ENCODE measurements at regions not wholly inside any gene's neighbourhood (a gene's known extent, or its start where the extent isn't known, plus 50 kb on each side); places are given as distances from the start of the nearest gene placed in this dataset.

DNA sequence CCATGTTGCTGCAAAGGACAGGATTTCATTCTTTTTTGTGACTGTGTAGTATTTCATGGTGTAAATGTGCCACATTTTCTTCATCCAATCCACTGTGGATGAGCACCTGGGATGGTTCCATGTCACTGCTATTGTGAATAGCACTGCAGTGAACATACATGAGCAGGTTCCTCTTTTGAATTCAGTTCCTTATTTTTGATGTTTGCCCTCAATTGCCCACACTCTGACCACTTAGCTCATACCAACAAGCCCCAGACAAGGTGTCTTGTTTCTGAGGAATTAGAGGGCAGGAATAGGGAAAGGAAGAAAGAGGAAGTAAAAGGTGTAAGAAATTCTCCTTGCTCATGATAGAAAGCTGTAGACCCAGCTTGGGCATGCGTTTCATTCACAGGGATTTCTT lies 244.2 kb upstream of the ZNF507 start:
- ATAC-seq = no peak
- no peak overlapping the region for H3K27ac Mint-ChIP-seq
- peaks cover 0 to 3% of the 10 kb centered on the region in 2 donors for H3K9me3 Mint-ChIP-seq
- no peak for DNase-seq (ENCODE audit: low spot score in 2 of 2)
- no peaks in the 10 kb centered on the region for H3K36me3 Mint-ChIP-seq

DNA sequence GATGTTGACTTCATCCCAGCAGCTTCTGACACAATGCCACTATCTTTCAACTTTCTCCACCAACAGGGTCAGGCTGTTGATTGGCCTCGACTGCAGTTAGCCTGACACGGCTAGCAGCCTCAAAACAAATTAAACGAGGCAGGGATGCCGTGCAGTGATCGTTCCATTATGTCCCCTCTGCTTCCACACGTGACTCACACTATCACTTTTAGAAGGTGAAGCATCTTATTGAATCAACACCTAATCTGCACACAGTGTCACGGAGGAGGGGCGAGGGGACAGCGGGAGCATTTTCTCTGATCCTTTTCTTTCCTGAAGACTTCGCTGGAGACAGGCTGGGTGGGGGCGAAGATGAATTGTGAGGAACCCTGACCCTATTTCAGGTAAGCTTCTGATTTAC lies 241.9 kb upstream of the ZNF507 start:
- no peak for ATAC-seq
- peaks cover 3 to 7% of the 10 kb centered on the region in 2 donors for H3K9me3 Mint-ChIP-seq
- DNase-seq (ENCODE audit: low spot score in 2 of 2) = no peak
- no peak overlapping the region for H3K27ac Mint-ChIP-seq
- no peaks in the 10 kb centered on the region for H3K36me3 Mint-ChIP-seq

DNA sequence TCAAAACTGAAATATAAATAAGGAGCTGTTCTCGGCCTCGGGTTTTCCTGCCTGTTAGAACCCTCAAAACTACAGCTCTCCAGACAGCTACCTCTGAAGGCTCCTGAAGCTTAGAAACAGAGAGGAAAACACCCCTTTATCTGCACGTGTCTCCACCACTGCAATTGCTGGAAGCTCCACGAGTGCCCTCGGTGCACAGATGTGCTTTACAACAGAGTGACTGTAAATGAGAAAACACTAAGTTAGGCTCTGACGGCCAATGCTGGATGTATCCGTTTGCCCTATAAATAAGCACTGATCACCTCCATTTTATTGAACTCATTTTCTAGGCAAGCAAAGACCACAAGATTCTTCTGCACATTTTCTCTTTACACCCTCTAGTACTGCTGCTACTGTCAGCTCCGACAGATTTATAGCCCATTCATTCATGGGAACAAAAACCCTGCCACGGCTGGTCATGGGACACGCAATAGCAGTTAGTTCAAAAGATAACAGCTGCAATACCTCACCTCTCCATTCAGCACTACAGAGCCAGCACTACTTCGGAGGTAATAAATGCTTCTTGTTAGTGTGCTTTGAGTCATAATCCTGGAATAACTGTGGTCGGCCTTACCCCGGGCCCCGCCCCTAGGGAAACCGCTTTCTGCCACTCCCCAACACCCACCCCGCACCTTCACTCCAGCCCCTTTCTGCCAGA lies 241.1 kb upstream of the ZNF507 start:
- no peak overlapping the region for H3K27ac Mint-ChIP-seq
- no peak for DNase-seq (ENCODE audit: low spot score in 2 of 2)
- no peak for ATAC-seq
- peaks cover 3 to 7% of the 10 kb centered on the region in 2 donors for H3K9me3 Mint-ChIP-seq
- H3K36me3 Mint-ChIP-seq = no peaks in the 10 kb centered on the region

DNA sequence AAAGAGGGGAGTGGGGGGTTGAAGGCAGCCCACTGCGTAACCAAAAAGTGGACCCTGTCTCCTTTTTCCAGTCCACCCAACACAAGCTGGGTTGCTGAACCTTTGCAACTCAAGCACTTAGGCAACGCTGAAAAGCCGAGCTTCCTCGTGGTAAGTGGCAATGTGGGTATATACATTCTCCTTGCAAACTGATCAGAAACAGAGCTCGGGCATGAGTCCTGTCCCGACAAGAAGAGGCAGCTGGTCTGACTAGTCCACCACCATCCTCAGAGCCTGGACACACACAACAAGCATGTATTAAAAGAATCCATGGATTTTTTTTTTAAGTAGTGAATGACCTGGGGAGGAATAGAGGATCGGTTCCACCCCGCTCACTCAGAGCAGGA lies 240.6 kb upstream of the ZNF507 start:
- H3K9me3 Mint-ChIP-seq = peaks cover 0 to 7% of the 10 kb centered on the region in 2 donors
- no peak for ATAC-seq
- H3K27ac Mint-ChIP-seq = no peak overlapping the region
- no peaks in the 10 kb centered on the region for H3K36me3 Mint-ChIP-seq
- no peak for DNase-seq (ENCODE audit: low spot score in 2 of 2)

DNA sequence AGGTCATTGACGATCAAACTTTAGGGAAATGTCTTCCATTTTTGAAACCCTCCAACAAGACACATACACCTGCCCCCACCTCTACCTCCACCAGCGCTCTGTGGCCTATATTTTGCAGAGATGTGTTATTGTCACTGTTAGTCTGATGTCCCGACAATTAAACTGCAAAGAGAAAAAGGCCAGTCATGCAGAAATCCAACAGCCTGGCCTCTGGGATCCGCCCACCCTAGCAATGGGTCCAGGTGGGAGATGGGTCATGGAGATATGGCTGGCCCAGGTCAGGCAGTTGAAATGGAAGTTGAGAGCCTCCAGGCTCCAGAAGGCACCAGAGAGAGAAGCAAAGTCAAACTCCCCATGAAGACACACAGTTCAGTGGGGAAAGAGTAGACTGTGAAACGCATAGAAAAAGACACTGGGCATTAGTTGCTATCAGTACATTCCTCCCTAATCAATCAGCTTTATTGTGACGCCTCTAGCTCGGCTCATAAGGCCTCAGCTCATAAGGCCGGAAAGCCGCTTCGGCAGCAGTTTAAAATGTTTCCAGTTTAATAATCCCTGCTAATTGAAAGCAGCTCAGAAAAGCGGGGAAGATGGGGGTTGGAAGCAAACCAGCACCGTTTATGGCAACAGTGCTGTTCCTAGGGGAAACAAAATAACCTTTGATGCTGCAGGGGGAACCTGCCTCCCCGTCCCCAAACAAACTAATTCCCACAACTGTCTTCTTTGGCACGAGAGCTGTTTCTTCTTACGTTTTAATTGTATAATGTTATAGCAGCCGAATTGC lies 239.7 kb upstream of the ZNF507 start:
- DNase-seq (ENCODE audit: low spot score in 2 of 2) = no peak
- H3K9me3 Mint-ChIP-seq = peaks cover 3 to 7% of the 10 kb centered on the region in 2 donors
- no peak overlapping the region for H3K27ac Mint-ChIP-seq
- no peaks in the 10 kb centered on the region for H3K36me3 Mint-ChIP-seq
- no peak for ATAC-seq

DNA sequence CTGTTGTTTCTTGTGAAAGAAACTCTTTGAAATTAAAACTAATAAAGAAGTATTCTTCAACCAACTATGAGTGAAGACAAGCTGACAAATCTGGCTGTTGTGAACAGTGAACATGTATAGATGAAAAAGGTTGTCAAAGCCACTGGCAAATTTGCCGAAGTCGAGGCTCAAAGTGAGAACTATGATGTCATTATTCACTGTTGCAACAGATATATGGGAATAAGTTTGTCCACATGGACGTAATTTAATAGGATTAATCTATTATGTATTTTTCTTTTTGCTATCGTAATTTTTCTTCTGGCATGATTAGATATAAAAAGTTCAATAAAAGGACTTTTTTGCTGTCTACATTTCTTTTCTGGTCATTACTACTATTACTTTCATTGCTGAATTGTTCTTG lies 223.2 kb upstream of the ZNF507 start:
- peaks cover 0 to 11% of the 10 kb centered on the region in 2 donors for H3K36me3 Mint-ChIP-seq
- DNase-seq (ENCODE audit: low spot score in 2 of 2) (no peak), ATAC-seq (no peak)
- peaks cover 9 to 11% of the 10 kb centered on the region in 2 donors for H3K9me3 Mint-ChIP-seq
- H3K27ac Mint-ChIP-seq = no peak overlapping the region

DNA sequence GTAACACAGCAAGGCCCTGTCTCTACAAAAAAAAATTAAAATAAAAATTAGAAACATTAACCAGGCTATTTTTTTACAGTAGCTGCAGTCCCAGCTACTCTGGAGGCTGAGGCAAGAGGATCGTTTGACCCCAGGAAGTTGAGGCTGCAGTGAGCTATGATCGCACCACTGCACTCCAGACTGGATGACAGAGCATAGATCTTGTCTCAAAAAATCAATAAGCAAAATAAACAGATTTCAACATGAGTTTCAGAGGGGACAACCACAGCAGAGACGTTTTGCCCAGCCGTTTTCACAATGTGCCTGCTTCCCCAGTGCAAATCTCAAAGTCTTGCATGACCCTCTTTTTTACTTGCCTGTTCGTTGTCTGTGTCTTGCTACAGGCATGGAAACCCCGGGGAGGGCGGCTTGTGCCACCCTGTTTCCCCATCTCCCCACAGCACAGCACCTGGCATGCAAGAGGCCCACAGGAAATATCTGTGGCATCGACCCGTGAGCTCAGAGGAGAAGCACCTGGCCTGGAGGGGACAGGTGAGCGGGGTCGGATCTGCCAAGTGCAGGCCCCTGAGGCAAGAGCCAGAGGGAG lies 222.0 kb upstream of the ZNF507 start:
- no peak overlapping the region for H3K27ac Mint-ChIP-seq
- no peak for DNase-seq (ENCODE audit: low spot score in 2 of 2)
- no peak for ATAC-seq
- H3K9me3 Mint-ChIP-seq = peaks cover 3% of the 10 kb centered on the region in 2 donors
- peaks cover 0 to 8% of the 10 kb centered on the region in 2 donors for H3K36me3 Mint-ChIP-seq

DNA sequence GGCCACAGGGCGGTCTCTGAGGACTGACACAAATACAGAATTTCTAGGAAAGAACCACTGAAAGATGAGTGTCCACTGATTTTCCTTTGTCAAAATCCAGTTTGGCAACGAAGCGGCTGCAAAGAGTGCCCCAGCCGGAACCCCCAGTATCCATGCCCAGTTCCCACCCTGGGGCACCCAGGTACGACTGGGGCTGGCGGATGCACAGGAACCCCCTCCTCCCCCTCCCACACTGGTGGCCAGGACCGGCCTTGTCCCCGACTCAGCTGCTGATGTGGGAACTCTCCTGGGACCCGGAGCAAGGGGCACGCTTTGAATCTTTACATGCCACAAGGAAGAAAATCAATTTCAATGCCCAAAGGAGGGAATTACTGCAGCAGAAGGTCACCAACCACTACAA lies 220.8 kb upstream of the ZNF507 start:
- ATAC-seq = no peak
- DNase-seq (ENCODE audit: low spot score in 2 of 2) = no peak
- no peaks in the 10 kb centered on the region for H3K9me3 Mint-ChIP-seq
- H3K36me3 Mint-ChIP-seq = peaks cover 0 to 5% of the 10 kb centered on the region in 2 donors
- H3K27ac Mint-ChIP-seq = no peak overlapping the region

DNA sequence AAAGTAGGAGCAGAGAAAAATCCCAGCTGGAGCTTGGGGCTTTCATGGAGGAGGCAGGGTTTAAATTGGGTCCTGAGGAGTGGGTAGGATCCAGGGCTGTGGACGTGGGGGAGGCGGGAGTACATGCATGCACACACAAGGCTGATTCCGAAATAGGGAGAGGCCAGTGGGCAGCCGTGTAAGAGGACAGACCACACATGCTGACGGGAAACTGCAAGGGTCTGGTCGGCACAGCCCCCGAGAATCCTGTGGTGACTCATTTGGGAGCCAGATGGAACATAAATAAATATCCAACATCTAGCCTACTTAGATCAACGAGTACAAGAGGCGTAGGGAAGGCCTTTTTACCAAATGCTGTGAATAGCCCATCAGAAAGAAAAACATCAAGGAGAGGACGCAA lies 216.3 kb upstream of the ZNF507 start:
- DNase-seq (ENCODE audit: low spot score in 2 of 2) (no peak), ATAC-seq (no peak)
- Mint-ChIP-seq H3K36me3 (no peaks in the 10 kb centered on the region), H3K9me3 (peaks cover 3 to 4% of the 10 kb centered on the region in 2 donors), H3K27ac (no peak overlapping the region)

DNA sequence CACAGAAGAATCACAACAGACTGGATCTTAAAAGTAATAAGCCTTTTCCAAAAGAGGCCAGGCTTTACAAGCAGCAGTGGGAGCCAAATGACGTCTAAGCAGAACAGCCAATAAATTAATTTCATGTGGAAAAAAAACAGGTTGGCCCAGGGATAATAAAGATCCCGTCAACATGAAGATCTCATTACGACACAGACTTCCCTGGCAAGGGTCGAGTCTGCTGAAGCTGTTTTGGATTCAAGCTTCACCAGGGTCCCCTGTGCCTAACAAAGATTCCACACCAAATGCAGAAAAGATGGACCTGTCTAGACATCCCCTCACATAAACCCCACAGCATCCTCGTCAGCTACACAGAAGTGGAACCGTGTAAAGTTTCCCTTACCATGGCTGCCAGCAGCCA lies 215.1 kb upstream of the ZNF507 start:
- Mint-ChIP-seq H3K36me3 (no peaks in the 10 kb centered on the region), H3K27ac (no peak overlapping the region), H3K9me3 (peaks cover 3 to 4% of the 10 kb centered on the region in 2 donors)
- DNase-seq (ENCODE audit: low spot score in 2 of 2) (no peak), ATAC-seq (no peak)

DNA sequence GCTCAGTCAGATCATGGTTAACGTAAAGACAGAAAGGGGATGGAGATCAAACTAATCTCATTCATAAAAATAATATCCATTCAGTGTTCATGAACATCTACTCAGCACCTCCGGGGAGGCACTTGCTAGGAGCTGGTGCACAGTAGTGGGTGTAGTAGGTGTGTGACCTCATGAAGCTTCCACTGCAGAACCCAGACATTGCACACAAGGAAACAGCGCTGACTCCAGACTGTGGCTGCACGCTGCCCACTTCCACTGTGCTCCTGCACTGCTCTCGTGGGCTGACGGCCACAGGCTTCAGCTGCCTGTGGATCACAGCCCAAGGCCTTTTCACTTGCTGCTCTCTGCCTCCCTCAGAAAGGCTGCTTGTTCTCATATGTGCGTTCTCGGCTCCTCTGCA lies 214.4 kb upstream of the ZNF507 start:
- ATAC-seq = no peak
- Mint-ChIP-seq H3K36me3 (no peaks in the 10 kb centered on the region), H3K9me3 (peaks cover 3 to 4% of the 10 kb centered on the region in 2 donors), H3K27ac (no peak overlapping the region)
- no peak for DNase-seq (ENCODE audit: low spot score in 2 of 2)

DNA sequence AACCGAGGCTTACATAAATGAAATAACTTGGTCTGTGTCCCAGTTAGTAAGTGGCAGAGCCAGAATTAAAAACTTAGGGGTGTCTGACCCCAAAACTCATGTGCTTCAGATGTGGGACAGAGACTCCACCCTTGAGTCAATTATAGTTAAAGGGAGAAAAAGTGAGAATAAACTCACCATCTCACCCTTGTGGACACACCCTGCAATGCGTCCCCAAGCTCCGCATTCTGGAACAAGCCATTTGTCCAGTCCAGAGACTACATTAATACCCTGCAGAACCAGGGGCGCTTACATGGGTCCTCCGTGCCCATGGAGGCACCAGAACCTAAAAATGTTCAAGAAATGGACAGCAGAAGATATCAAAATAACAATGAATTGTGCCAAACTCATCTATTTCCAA lies 207.0 kb upstream of the ZNF507 start:
- H3K36me3 Mint-ChIP-seq = no peaks in the 10 kb centered on the region

DNA sequence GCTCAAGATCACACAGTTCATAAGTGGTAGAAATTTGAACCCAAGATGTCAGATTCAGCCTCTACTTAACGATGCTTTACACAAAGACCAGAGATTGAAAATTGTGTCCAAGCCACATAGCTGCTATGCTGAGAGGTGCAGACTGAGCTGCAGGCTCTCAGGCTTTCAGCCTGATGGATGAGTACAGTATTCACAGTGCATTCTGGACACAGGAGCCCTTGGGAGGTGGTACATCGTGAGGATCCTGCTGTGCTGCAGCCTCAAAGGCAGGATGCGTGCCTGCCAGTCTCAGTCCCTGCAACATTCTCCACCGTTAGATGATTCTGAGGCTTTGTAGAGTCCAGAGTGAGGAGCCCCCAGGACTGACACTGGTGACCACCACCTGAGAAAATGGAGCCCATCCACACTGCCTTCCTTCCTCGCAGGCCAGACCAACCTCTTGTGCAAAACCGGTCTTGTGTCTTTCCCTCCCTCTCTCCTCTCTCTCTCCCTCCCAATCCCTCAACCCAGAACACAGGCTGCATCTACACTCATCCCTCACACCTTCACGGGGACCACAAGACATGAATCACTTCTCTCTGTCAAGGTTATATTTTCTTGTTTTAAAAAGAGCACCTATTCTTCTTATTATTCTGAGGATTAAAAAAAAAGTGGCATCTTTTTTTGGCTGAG lies 203.4 kb upstream of the ZNF507 start:
- no peak for ATAC-seq

More for the DNA sequence above, 207.0 kb upstream of the ZNF507 start:
- no peaks in the 10 kb centered on the region for H3K9me3 Mint-ChIP-seq
- ATAC-seq (no peak), DNase-seq (ENCODE audit: low spot score in 2 of 2) (no peak)
- no peak overlapping the region for H3K27ac Mint-ChIP-seq

DNA sequence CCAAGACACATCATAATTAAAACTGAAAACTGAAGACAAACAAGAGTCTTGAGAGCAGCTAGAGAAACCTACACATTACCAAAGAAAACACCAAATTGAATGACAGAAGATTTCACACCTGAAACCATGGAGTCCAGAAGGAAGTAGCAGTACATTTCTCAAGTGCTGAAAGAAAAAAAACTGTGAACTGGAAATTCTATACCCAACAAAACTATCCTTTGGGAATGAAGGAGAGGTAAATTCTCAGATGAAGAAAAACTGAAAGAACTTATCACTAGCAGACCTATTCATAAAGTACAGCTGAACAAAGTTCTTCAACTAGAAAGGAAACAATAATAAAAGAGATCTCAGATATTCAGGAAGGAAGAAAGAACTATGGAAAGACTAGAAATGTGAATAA lies 198.7 kb upstream of the ZNF507 start:
- H3K9me3 Mint-ChIP-seq = peaks cover 27 to 31% of the 10 kb centered on the region in 2 donors
- ATAC-seq = no peak
- H3K36me3 Mint-ChIP-seq = no peaks in the 10 kb centered on the region
- DNase-seq (ENCODE audit: low spot score in 2 of 2) = no peak
- H3K27ac Mint-ChIP-seq = no peak overlapping the region

More for the DNA sequence above, 203.4 kb upstream of the ZNF507 start:
- Mint-ChIP-seq H3K9me3 (peaks cover 11 to 16% of the 10 kb centered on the region in 2 donors), H3K36me3 (no peaks in the 10 kb centered on the region), H3K27ac (no peak overlapping the region)
- no peak for DNase-seq (ENCODE audit: low spot score in 2 of 2)

DNA sequence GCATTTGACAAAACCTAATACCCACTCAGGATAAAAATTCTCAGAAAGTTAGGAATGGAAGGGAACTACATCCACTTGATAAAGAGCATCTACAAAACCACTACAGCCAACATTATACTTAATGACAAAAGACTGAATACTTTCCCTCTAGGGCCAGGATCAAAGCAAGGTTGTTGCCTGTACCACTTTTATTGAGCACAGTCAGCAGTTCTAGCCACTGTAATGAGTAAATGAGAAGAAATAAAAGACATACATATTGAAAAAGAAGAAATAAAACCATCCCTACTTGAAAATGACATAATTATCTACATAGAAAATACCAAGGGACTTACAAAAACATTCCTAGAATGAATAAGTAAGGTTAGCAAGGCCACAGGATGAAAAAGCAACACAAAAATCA lies 194.8 kb upstream of the ZNF507 start:
- no peak for DNase-seq (ENCODE audit: low spot score in 2 of 2)
- ATAC-seq = no peak
- H3K36me3 Mint-ChIP-seq = no peaks in the 10 kb centered on the region
- peaks cover 24 to 25% of the 10 kb centered on the region in 2 donors for H3K9me3 Mint-ChIP-seq
- H3K27ac Mint-ChIP-seq = no peak overlapping the region

DNA sequence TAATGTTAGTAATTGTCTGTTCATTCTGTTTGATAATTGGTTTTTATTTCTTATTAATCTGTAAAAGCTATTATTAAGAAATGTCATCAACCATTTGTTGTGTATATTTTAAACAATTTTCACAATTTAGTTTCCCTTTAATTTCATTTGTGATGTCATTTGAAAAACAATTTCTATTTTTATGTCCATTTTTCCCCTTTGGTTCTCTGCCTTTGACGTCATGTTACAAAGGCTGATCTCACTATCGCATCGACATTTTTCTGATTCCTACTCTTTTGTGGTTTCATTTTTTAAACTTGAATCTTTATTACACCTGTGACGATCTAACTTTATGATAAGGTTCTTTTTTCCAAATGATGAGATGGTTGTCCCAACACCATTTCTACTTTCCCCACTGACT lies 191.0 kb upstream of the ZNF507 start:
- Mint-ChIP-seq H3K9me3 (peaks cover 4 to 5% of the 10 kb centered on the region in 2 donors), H3K27ac (no peak overlapping the region), H3K36me3 (no peaks in the 10 kb centered on the region)
- no peak for ATAC-seq
- no peak for DNase-seq (ENCODE audit: low spot score in 2 of 2)

DNA sequence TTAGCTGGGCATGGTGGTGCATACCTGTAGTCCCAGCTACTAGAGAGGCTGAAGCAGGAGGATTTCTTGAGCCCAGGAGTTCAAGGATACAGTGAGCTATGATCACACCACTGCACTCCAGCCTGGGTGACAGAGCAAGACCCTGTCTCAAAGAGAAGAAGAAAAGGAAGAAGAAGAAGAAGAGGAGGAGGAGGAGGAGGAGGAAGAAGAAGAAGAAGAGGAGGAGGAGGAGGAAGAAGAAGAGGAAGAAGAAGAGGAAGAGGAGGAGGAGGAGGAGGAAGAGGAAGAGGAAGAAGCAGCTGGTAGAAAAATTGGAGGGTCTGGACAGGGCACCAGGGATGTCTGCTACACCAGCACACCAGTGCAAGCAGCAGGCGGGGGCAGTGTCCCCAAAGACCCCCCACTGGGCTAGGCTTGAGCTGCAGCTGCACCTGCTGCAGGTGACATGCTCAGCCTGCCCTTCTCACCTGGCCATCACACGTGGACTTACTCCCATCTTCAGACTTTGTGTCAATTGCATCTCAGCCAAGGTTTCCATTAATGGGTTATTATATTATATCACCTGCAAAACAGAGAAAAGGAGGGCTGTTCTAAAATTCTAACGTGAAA lies 180.9 kb upstream of the ZNF507 start:
- H3K36me3 Mint-ChIP-seq = peaks cover 0 to 5% of the 10 kb centered on the region in 2 donors
- peak overlapping the region in 1 of 2 donors; percentile 68 for H3K27ac Mint-ChIP-seq
- DNase-seq (ENCODE audit: low spot score in 2 of 2) (no peak), ATAC-seq (no peak)
- H3K9me3 Mint-ChIP-seq = peaks cover 0 to 4% of the 10 kb centered on the region in 2 donors
